NCI-H146 treated with DMSO at 0.1 percent for 48 hours (cell line): ENCODE measurements at regions not wholly inside any gene's neighbourhood (a gene's known extent, or its start where the extent isn't known, plus 50 kb on each side); places are given as distances from the start of the nearest gene placed in this dataset.
"Not testable (repeated sequence)": the region's sequence is repeated elsewhere in the genome, so short reads cannot be mapped to it uniquely, and the experiment has no call there.

ENCODE experiments used
- DNase-seq: peaks from one replicate; lab custom pipeline; 2025; ENCODE audit not compliant: unreplicated experiment; lab: John Stamatoyannopoulos, UW

GRCh38 chrX:16319929-16320328 lies 152.6 kb downstream of the MAGEB17 start:
- DNase-seq = no peak

DNA sequence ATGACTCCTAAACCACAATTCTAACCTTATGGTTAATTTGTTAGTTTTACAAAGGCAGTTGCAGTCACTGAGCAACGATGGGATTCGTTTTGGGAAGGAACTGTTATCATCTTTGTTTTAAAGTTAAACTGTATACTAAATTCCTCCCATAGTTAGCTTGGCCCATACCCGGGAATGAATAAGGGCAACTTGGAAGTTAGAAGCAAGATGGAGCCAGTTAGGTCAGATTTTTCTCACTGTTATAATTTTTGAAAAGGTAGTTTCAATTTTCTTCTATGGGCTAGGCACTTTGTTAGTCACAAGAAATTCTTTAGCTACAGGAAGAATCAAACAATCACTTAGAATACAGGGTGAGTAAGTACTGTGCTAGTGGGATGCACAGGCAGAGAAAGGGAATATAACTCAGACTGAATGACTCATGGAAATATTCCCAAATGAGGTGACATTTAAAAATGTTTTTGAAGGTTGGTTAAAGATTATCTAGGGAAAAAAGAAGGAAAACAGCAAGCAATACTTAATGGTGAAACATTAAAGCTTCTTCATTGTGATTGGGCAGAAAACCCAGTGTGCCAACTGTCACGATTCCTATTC lies 153.6 kb downstream of the MAGEB17 start:
- DNase-seq = no peak

GRCh38 chrX:16333453-16333852 lies 166.2 kb downstream of the MAGEB17 start:
- no peak for DNase-seq

- no peak for DNase-seq
Observed at GRCh38 chrX:16335181-16335580, 167.9 kb downstream of the MAGEB17 start.

- DNase-seq = no peak
Observed at GRCh38 chrX:16347968-16348670, 180.8 kb downstream of the MAGEB17 start.

- no peak for DNase-seq
Observed at GRCh38 chrX:16357902-16358301, 190.6 kb downstream of the MAGEB17 start.

DNA sequence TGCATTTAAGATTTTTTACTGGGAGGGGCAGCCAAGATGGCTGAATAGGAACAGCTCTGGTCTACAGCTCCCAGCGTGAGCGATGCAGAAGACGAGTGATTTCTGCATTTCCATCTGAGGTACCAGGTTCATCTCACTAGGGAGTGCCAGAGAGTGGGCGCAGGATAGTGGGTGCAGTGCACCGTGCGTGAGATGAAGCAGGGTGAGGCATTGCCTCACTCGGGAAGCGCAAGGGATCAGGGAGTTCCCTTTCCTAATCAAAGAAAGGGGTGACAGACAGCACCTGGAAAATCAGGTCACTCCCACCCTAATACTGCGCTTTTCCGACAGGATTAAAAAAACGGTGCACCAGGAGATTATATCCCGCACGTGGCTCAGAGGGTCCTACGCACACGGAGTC lies 192.8 kb downstream of the MAGEB17 start:
- DNase-seq = not testable (repeated sequence)

DNA sequence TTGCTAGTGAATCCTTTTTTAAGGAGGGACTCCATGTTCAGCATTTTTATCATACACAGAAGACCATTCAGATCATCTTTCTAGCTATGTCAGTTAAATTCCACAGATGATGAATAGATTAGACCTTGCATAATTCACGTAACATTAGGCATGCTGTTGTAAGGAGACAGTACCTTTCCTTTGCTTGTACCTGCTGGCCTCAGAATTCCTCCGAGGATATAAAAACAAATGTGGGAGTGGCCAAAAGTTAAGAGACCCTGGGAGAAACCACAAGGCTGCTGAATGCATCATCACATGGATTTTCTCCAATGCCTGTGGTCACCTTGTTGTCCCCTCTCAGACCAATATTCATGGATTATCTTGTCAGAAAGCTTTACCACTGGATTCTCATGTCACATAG lies 201.4 kb downstream of the MAGEB17 start:
- DNase-seq = no peak

DNA sequence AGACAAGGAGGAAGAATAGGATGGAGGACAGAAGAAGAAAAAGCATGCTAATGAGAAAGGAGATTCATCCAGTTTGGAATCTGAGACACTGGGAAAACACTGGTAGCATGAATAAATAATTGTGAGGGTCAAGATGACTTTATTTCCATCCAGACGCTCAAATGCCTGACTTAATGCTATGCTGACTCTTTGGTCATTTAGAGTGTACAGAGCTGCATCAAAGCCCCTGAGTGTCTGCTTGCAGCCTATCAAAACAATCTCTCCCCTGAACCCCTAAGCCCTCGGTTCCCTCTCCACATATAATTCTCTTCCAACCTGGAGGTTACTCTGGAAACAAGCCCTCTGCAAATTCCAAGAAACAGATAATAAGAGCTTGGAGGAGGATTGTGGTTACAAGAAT lies 208.8 kb downstream of the MAGEB17 start:
- DNase-seq = no peak

DNA sequence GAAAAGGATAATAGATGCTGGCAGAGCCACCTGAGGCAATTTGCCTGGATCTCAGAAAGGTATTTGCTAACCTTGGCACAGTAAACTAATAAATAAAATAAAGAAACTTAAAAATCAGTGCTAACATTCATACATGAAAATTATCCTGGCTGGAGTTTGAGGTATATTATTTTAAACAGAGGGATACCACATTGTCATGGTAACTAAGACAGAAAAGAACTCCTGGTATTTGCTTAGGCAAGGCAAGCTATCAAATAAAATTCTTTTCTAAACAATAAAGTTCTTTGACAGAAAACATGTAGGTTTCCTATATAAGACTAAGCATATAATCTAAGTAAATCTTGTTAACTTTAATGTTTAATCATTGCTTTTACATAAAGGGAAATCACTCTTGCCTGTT lies 218.8 kb downstream of the MAGEB17 start:
- no peak for DNase-seq

DNA sequence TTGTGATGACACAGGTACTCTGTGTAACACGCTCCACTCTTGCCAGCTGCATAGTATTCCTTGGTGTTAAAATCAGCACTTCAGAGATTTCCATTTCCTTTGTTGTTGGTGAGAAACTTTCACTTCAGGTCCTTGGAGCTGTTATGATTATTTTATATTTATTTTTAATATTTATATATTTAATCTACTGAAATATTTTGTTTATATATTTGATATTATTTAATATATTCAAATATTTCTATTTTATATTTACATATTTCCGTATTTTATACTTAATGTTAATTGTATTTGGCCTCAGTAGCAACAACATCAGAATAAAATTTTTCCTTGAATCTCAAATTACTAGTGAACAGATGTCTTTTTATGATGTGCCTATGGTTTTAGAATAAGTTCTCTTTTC lies 225.3 kb downstream of the MAGEB17 start:
- no peak for DNase-seq

DNA sequence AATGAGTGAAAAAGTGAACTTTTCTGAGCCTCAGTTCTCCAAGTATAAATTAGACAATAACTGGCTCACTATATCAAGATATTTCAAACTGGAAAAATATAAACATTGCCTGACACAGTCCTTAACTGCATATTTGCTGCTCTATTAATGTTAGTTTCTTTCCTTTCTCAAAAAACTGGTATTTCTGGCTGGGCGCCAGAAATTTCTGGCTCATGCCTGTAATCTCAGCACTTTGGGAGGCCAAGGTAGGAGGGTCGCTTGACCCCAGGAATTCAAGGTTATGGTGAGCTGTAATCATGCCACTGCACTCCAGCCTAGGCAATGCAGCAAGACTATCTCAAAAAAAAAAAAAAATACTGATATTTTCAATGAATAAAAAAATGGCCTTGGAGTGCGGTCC lies 227.0 kb downstream of the MAGEB17 start:
- DNase-seq = no peak

- no peak for DNase-seq
Observed at GRCh38 chrX:16403808-16404207, 236.5 kb downstream of the MAGEB17 start.

DNA sequence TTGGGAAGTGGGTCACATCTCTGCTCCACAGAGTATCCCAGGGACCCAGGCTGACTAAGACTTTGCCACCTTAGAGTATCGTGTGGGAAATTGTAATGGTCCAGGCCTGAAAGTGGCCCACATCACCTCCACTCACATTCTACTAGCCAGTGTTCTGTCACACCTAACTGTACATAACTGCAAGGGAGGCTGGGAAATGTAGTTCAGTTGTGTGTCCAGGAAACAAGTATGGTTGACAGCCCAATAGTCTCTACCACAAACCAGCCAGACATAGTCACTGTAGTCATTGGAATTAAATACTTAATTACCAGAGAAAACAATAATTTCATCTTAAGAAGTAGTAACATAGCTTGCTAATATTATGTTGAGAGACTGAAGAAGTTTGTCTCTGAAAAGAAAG lies 233.4 kb upstream of the S100G start:
- DNase-seq = no peak

DNA sequence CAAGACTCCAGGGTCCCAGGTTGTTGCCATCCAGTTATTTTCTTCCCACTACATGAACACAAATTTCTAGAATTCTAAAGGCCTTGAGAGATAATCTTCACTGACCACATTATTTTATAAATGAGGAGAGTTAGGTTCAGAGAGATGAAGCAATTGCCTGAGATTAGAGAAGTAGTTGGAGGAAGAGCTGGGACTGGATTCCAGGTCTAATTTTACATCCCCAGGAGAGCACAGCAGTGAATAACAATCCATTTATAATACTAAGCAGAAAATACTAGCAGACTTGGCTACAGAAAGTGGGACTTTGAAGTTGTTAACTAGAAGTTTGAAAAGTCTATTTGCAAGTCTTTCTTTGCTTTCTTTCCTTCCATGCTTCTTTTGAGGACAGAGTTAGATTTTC lies 231.3 kb upstream of the S100G start:
- no peak for DNase-seq

DNA sequence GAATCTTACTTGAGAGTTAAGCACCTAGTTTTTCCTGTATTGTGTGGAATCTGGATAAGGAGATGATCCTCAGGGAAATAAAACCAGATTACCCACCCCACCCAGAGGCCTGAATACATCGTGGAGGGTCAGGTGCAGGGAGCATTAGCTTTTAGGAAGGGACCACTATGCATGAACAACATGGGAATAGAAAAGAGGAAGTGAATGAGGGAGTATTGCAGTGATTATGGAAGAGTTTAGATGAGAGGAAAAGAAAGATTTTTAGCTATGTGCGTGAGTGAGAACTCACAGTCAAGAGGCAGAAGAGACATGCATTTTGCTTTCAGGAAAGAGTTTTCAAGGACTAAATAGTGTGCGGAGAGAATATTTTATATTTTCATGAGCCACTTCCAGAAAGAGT lies 222.3 kb upstream of the S100G start:
- DNase-seq = no peak

- no peak for DNase-seq
Observed at GRCh38 chrX:16429406-16429805, 220.6 kb upstream of the S100G start.

GRCh38 chrX:16431266-16431665 lies 218.7 kb upstream of the S100G start:
- no peak for DNase-seq

DNA sequence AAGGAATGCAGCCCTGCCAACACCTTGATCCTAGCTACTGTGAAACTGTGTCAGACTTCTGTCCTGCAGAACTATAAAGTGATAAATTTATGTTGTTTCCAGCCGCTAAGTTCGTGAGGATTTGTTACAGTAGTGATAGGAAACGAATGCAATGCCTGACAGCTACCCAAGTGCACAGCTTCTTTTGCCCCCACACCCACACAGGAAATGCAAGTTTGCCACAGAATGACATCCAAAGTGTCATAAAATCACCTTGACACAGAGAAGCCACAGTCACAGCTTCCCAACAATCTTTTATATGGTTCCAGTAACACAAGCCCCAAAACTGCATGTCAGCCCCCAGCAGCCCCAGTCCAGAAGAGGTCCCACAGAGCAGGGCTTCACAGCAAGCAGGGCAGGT lies 216.9 kb upstream of the S100G start:
- DNase-seq = no peak

GRCh38 chrX:16435399-16435986 lies 214.5 kb upstream of the S100G start:
- DNase-seq = no peak

DNA sequence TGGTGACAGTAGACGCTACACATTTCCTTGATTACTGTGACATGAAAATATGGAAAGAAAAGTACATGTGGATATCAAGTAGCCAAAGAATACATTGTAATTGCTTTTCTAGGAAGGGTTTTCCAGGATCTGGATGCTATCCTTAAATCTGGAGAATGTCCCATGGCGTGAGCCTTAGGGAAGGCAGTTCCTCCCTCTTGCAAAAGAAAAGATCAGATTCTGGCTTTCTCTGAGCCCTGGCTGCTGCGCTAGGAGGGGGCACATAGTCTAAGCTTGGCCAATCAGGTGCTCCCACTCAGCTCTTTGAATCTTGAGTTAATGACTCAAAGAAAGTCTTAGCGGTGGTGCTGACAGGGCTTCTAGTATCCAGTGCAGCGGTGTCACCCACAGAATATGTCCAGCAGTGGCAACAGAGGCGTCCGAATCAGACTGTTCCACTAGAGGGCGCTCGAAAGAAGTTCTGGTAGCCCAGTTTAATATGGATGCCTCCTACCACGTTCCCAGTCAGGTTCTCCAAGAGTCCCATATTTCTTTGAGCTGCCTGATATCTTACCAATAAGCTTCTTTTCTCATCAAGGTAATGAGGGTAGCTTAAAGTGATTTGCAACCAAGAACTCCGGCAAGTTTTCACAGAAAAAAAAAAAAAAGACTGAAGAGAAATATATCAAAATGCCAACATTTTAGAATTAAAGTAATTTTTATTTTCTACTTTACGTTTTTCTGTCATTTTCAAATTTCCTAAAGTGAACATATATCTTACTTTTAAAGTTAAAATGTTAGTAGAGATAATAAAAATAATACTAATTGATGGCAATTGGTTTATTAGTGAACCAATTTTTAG lies 213.4 kb upstream of the S100G start:
- DNase-seq = peak; percentile 22

DNA sequence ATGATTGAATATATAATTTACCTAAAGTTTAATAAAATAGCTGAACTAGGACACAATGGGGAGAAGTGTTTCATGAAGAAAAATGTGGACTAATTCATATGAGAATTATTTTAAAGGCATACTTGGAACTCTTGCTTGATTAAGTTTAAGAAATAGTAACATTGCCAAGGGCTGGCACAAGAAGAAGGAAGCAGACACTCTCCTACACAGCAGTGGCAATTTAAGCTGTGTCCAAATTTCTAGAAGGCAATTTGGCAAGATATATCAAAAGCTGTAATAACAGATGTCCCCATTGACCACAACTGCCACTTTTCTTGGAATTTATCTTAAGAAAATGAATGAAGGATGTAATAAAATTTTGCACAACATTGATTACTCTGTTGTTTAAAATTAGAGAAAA lies 209.5 kb upstream of the S100G start:
- DNase-seq = no peak
